Breast epithelium (tissue), 4 donors: ENCODE measurements at regions not wholly inside any gene's neighbourhood (a gene's known extent, or its start where the extent isn't known, plus 50 kb on each side); places are given as distances from the start of the nearest gene placed in this dataset.
A peak's percentile ranks its signal among the peaks of the same experiment; 100 is the strongest.

Experiments used
- DNase-seq, 2 donors: peaks; one replicate each; pipeline ENCODE4 v3.0.0-alpha.2; 2019; ENCODE audit warnings: low spot score in 2 of 2
- H3K27ac ChIP-seq, 2 donors: fragments of 200-600 bp; sonication (generic) in 1 of 2; one replicate each; pipeline ENCODE4 v1.5.1; 2016 to 2019; ENCODE audit warnings: mild to moderate bottlenecking in 1 of 2
- H3K27me3 ChIP-seq, 2 donors: fragments of 200-600 bp; sonication (generic) in 1 of 2; one replicate each; pipeline versions ENCODE4 v1.5.1 to v1.6.0; 2017 to 2019; ENCODE audit warnings: control low read depth in 1 of 2, mild to moderate bottlenecking in 1 of 2
- H3K36me3 ChIP-seq: fragments of 200-600 bp; one replicate; pipeline ENCODE4 v1.5.1; 2019
- H3K4me1 ChIP-seq, 2 donors: fragments of 200-600 bp; sonication (generic); one replicate each; pipeline ENCODE4 v1.5.1; 2016 to 2019; ENCODE audit warnings: control low read depth in 1 of 2
- H3K4me3 ChIP-seq, 3 donors: fragments of 200-600 bp; sonication (generic); 1 replicate in 2 of 3; 2 replicates in 1 of 3; pipeline ENCODE4 v1.5.1; 2016 to 2019; ENCODE audit warnings: mild to moderate bottlenecking in 3 of 3, moderate library complexity in 2 of 3
- H3K9me3 ChIP-seq, 2 donors: fragments of 200-600 bp; sonication (generic) in 1 of 2; one replicate each; pipeline ENCODE4 v1.5.1; 2016 to 2019; ENCODE audit warnings: control low read depth in 1 of 2
- POLR2A ChIP-seq: fragments of 450-650 bp; IDR thresholded peaks from one replicate; pipeline ENCODE4 v1.6.1; 2016; ENCODE audit warnings: antibody characterized with exemption, mild to moderate bottlenecking, moderate library complexity
- POLR2AphosphoS5 ChIP-seq, 3 donors: sonication (generic); formaldehyde crosslinking; IDR thresholded peaks; one replicate each; pipeline ENCODE4 v1.6.1; 2017; ENCODE audit warnings: antibody characterized with exemption in 3 of 3
- intact Hi-C: fragments of 100-400 bp; cut with DNase I; formaldehyde crosslinking; loops from one replicate; pipeline ENCODE4 v1.15.1; 2023; ENCODE audit warnings: low total_unique reads
- TF ChIP-seq, protein P1 (sequence below), 3 donors: fragments of 450-650 bp; IDR thresholded peaks; one replicate each; pipeline ENCODE4 v1.5.1; 2016 to 2017; ENCODE audit warnings: antibody characterized with exemption in 3 of 3, mild to moderate bottlenecking in 3 of 3, moderate library complexity in 3 of 3

DNA sequence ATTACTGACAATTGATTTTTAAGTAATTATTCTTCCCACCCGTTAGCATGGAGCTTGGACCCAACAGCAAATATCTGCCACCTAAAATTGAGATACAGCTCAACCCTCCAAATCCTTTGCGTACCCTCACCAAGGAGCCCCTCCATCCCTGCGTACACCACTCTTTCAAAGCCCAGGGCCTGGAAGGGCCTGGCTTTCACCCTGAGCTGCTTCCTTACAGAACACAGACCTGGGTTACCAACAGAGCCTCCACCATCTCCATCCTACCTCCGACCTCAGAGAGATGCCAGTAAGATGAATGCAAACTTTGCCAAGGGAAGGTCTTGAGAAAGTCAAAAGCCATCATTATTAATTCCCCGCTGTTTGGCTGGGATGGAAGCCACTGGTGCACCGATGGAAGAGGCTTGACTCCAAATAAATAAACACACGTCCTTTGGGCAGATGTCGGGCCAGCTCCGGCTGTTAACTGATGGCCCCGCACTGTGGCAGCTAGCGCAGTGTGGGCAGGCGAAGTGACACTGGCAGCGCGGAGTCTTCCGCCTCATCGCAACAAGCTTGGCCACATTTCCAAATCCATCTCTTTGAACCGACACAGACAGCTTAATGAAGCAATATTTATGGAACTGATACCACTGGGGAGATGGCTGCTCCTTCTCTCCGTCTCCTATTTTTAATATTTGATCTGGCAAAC is 150.2 kb upstream of the VSTM2B start:
- Histone ChIP-seq H3K27me3 (peaks cover 0 to 14% of the 10 kb centered on the region in 2 donors), H3K4me1 (no peaks in the 10 kb centered on the region), H3K36me3 (no peaks in the 10 kb centered on the region), H3K9me3 (no peaks in the 10 kb centered on the region), H3K27ac (no peak overlapping the region), H3K4me3 (no peak overlapping the region)
- intact Hi-C loops, result no loop called here
- TF ChIP-seq POLR2AphosphoS5 (IDR thresholded peaks at IDR 0.05), result no peak
- TF ChIP-seq, protein P1, sequence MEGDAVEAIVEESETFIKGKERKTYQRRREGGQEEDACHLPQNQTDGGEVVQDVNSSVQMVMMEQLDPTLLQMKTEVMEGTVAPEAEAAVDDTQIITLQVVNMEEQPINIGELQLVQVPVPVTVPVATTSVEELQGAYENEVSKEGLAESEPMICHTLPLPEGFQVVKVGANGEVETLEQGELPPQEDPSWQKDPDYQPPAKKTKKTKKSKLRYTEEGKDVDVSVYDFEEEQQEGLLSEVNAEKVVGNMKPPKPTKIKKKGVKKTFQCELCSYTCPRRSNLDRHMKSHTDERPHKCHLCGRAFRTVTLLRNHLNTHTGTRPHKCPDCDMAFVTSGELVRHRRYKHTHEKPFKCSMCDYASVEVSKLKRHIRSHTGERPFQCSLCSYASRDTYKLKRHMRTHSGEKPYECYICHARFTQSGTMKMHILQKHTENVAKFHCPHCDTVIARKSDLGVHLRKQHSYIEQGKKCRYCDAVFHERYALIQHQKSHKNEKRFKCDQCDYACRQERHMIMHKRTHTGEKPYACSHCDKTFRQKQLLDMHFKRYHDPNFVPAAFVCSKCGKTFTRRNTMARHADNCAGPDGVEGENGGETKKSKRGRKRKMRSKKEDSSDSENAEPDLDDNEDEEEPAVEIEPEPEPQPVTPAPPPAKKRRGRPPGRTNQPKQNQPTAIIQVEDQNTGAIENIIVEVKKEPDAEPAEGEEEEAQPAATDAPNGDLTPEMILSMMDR (IDR thresholded peaks at IDR 0.05), result no peak
- peak in 1 of 2 donors; percentile 1 for DNase-seq

GRCh38 chr19:29376855-29377354 is 148.9 kb upstream of the VSTM2B start:
- Histone ChIP-seq H3K27ac (no peak overlapping the region), H3K4me1 (no peaks in the 10 kb centered on the region), H3K4me3 (no peak overlapping the region), H3K9me3 (no peaks in the 10 kb centered on the region), H3K27me3 (peaks cover 0 to 9% of the 10 kb centered on the region in 2 donors), H3K36me3 (no peaks in the 10 kb centered on the region)
- DNase-seq, result no peak
- intact Hi-C loops, result no loop called here
- no peak for TF ChIP-seq POLR2AphosphoS5 (IDR thresholded peaks at IDR 0.05)
- TF ChIP-seq POLR2A, result no peak
- TF ChIP-seq, protein P1 (IDR thresholded peaks at IDR 0.05), result no peak

- peak in 1 of 2 donors; percentile 10 for DNase-seq
- Histone ChIP-seq H3K4me1 (no peaks in the 10 kb centered on the region), H3K27me3 (peaks cover 0 to 9% of the 10 kb centered on the region in 2 donors), H3K36me3 (no peaks in the 10 kb centered on the region), H3K27ac (no peak overlapping the region), H3K4me3 (no peak overlapping the region), H3K9me3 (no peaks in the 10 kb centered on the region)
- no peak for TF ChIP-seq POLR2AphosphoS5 (IDR thresholded peaks at IDR 0.05)
- TF ChIP-seq POLR2A, result no peak
- TF ChIP-seq, protein P1 (IDR thresholded peaks at IDR 0.05), result no peak
- intact Hi-C loops, result no loop called here
These were observed 147.7 kb upstream of the VSTM2B start for GRCh38 chr19:29378126-29378525.

- Histone ChIP-seq H3K36me3 (no peaks in the 10 kb centered on the region), H3K4me3 (no peak overlapping the region)
- peak; percentile 3 for DNase-seq
These were observed 147.2 kb upstream of the VSTM2B start for GRCh38 chr19:29378543-29379080.

More at GRCh38 chr19:29378543-29379080, 147.2 kb upstream of the VSTM2B start:
- Histone ChIP-seq H3K9me3 (no peaks in the 10 kb centered on the region), H3K27ac (no peak overlapping the region), H3K27me3 (peaks cover 0 to 9% of the 10 kb centered on the region in 2 donors), H3K4me1 (no peaks in the 10 kb centered on the region)
- TF ChIP-seq, protein P1 (IDR thresholded peaks at IDR 0.05), result no peak
- TF ChIP-seq POLR2A (no peak), POLR2AphosphoS5 (IDR thresholded peaks at IDR 0.05) (no peak)
- intact Hi-C loops, result no loop called here
